WERI-Rb-1 (cell line): ENCODE measurements at regions not wholly inside any gene's neighbourhood (a gene's known extent, or its start where the extent isn't known, plus 50 kb on each side); places are given as distances from the start of the nearest gene placed in this dataset.

Source experiments
- DNase-seq: peaks from one replicate; pipeline ENCODE4 v3.0.0-alpha.2; 2020
- H3K27ac ChIP-seq: fragments of 250-450 bp; sonication (Bioruptor Pico); 2 replicates; pipeline ENCODE4 v1.5.1; 2020; ENCODE audit warnings: mild to moderate bottlenecking, moderate library complexity
- H3K27me3 ChIP-seq: fragments of 250-450 bp; sonication (Bioruptor Pico); 2 replicates; pipeline ENCODE4 v1.5.1; 2021; ENCODE audit warnings: mild to moderate bottlenecking, low read depth, moderate library complexity; ENCODE audit not compliant: insufficient read depth, severe bottlenecking
- H3K36me3 ChIP-seq: fragments of 250-450 bp; sonication (Bioruptor Pico); 2 replicates; pipeline ENCODE4 v1.5.1; 2020; ENCODE audit warnings: mild to moderate bottlenecking, moderate library complexity
- H3K4me3 ChIP-seq: 2 replicates; pipeline ENCODE4 v1.5.1; 2011; ENCODE audit warnings: low read depth, mild to moderate bottlenecking, control low read depth, low read length
- H3K9me3 ChIP-seq: fragments of 250-450 bp; sonication (Bioruptor Pico); 2 replicates; pipeline ENCODE4 v1.5.1; 2021; ENCODE audit warnings: mild to moderate bottlenecking, moderate library complexity; ENCODE audit not compliant: severe bottlenecking
- CTCF ChIP-seq: IDR thresholded peaks from 2 replicates; pipeline ENCODE4 v1.5.1; 2011; ENCODE audit warnings: low read depth, mild to moderate bottlenecking, control low read depth, inconsistent platforms, low read length

- DNase-seq, result no peak
- no peaks in the 10 kb centered on the region for H3K27me3 ChIP-seq
- H3K9me3 ChIP-seq, result no peaks in the 10 kb centered on the region
- H3K36me3 ChIP-seq, result no peaks in the 10 kb centered on the region
- no peak overlapping the region for H3K27ac ChIP-seq
- no peak overlapping the region for H3K4me3 ChIP-seq
- no peak for TF ChIP-seq CTCF
Observed at GRCh38 chr16:65309354-65309753, 187.5 kb upstream of the CDH11 start.

DNA sequence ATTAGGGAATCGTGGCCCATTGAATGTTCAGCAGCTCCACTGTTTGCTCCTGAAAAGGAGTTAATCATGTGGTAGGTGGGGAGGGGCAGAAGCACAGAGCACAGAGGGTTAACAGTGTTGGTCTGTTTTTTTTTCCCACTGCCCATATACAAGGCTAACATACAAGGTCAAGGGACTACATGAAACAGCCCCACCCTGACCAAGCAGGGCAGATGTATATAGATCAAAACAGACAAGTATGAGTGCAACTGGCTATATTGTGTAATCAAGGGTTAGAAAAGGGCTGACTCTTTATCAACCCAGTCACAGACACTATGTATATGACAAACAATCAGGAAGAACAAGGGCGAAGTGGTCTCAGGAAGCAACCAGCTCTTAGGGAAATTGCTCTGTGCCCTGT lies 186.6 kb upstream of the CDH11 start:
- Histone ChIP-seq H3K4me3 (no peak overlapping the region), H3K27ac (no peak overlapping the region), H3K36me3 (no peaks in the 10 kb centered on the region), H3K9me3 (no peaks in the 10 kb centered on the region), H3K27me3 (no peaks in the 10 kb centered on the region)
- TF ChIP-seq CTCF, result no peak
- DNase-seq, result no peak

- DNase-seq, result no peak
- Histone ChIP-seq H3K9me3 (no peaks in the 10 kb centered on the region), H3K4me3 (no peak overlapping the region), H3K36me3 (no peaks in the 10 kb centered on the region), H3K27ac (no peak overlapping the region), H3K27me3 (no peaks in the 10 kb centered on the region)
- no peak for TF ChIP-seq CTCF
Observed at GRCh38 chr16:65307286-65307685, 185.4 kb upstream of the CDH11 start.

DNA sequence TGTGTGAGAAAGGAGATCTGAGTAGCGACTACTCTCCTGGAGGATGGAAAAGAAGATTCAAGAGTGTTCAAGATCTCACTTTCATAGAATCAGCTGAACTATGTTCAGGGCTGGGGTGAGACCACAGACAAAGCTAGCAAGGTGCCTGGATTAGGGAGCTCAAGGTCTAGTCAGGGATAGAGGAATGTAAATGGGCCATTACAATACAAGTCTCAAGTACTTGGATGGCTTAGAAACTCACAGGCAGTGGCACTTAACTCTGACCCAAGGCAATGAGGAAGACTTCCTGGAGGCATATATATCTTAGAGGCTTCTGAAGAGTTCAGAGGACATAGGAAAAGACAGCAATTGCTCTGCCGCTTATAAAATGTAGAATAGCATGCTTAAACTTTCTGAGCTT lies 184.9 kb upstream of the CDH11 start:
- Histone ChIP-seq H3K27ac (no peak overlapping the region), H3K9me3 (no peaks in the 10 kb centered on the region), H3K4me3 (no peak overlapping the region), H3K27me3 (no peaks in the 10 kb centered on the region), H3K36me3 (no peaks in the 10 kb centered on the region)
- no peak for TF ChIP-seq CTCF
- DNase-seq, result no peak

DNA sequence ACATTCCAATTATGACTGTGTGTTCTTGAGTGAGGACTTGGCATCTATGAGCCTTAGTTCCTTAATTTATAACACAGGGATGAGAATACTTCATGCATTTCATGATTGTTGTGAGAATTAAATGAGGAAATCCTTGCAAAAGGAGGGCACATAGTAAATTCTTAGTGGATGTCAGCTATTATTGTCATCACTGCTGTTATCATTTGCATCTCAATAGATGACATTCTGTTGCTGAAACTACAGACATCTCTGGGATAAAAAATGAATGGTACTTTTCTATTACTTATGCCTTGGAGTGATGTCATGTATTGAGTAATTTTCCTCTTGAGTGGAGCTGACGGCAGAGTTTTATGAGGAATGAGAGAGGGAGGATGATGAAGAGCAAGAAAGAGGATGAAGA lies 184.4 kb upstream of the CDH11 start:
- TF ChIP-seq CTCF, result no peak
- DNase-seq, result no peak
- Histone ChIP-seq H3K27me3 (no peaks in the 10 kb centered on the region), H3K4me3 (no peak overlapping the region), H3K9me3 (no peaks in the 10 kb centered on the region), H3K36me3 (no peaks in the 10 kb centered on the region), H3K27ac (no peak overlapping the region)

DNA sequence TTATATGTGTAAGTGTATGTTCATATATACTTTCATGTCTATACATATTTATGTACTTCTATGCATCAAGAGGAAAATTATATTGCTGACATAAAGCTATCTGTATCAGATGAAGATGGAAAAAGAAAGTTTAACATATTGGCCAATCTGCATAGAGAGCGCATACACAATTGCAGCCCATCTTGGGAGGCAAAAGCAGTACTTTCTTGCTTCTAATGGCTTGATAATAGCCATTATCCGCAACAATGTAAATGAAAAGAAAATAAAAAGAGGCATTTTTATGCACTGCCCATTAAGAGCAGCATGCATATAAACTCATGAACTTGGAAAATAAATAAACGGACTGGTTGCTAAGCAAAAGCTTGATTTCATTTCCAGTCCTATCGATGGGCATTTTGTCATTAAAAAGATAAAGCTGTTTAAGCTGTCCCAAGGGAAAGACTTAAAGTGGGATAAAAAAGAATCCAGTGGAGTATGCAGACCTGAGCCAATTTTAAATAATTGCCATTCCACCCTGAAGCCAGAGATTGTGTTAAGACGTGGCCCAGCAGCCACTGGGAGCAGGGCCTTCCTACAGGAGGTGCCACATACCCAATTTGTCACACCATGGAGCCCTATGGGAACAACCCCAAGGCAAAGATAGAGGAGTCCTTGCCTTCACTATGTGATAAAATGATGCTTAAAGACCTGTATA lies 183.6 kb upstream of the CDH11 start:
- Histone ChIP-seq H3K4me3 (no peak overlapping the region), H3K27ac (no peak overlapping the region), H3K9me3 (no peaks in the 10 kb centered on the region), H3K27me3 (no peaks in the 10 kb centered on the region), H3K36me3 (no peaks in the 10 kb centered on the region)
- no peak for TF ChIP-seq CTCF
- no peak for DNase-seq
